Colon (tissue), 2 donors: ENCODE measurements at regions not wholly inside any gene's neighbourhood (a gene's known extent, or its start where the extent isn't known, plus 50 kb on each side); places are given as distances from the start of the nearest gene placed in this dataset.

ENCODE experiments used
- FAIRE-seq: peaks from 2 replicates; lab custom pipeline; 2012; peaks lifted over from hg19 to GRCh38; lab: Jason Lieb, UNC
- donor health status: control.
- donor health status: control.

- FAIRE-seq = no peak
Measured at GRCh38 chr19:32176591-32176990, 168.8 kb upstream of the ZNF507 start.

GRCh38 chr19:32177686-32178085 lies 167.7 kb upstream of the ZNF507 start:
- FAIRE-seq = no peak

- FAIRE-seq = no peak
Measured at GRCh38 chr19:32178401-32178800, 167.0 kb upstream of the ZNF507 start.

- FAIRE-seq = no peak
Measured at GRCh38 chr19:32178956-32179355, 166.5 kb upstream of the ZNF507 start.

- FAIRE-seq = no peak
Measured at GRCh38 chr19:32181216-32181920, 164.0 kb upstream of the ZNF507 start.

GRCh38 chr19:32186542-32187330 lies 158.7 kb upstream of the ZNF507 start:
- no peak for FAIRE-seq

- no peak for FAIRE-seq
Measured at GRCh38 chr19:32188921-32189320, 156.5 kb upstream of the ZNF507 start.

GRCh38 chr19:32189956-32190706 lies 155.3 kb upstream of the ZNF507 start:
- no peak for FAIRE-seq

- FAIRE-seq = no peak
Measured at GRCh38 chr19:32191921-32192320, 153.5 kb upstream of the ZNF507 start.

- FAIRE-seq = no peak
Measured at GRCh38 chr19:32195706-32196610, 149.5 kb upstream of the ZNF507 start.

GRCh38 chr19:32196690-32197420 lies 148.6 kb upstream of the ZNF507 start:
- FAIRE-seq = no peak

GRCh38 chr19:32197896-32198882 lies 147.2 kb upstream of the ZNF507 start:
- no peak for FAIRE-seq

GRCh38 chr19:32199501-32200040 lies 145.8 kb upstream of the ZNF507 start:
- no peak for FAIRE-seq

GRCh38 chr19:32200312-32201038 lies 144.9 kb upstream of the ZNF507 start:
- no peak for FAIRE-seq

GRCh38 chr19:32201211-32201610 lies 144.2 kb upstream of the ZNF507 start:
- no peak for FAIRE-seq

GRCh38 chr19:32201636-32202051 lies 143.8 kb upstream of the ZNF507 start:
- FAIRE-seq = no peak

- no peak for FAIRE-seq
Measured at GRCh38 chr19:32202244-32202643, 143.2 kb upstream of the ZNF507 start.

- no peak for FAIRE-seq
Measured at GRCh38 chr19:32203161-32203560, 142.2 kb upstream of the ZNF507 start.

- FAIRE-seq = no peak
Measured at GRCh38 chr19:32206065-32206464, 139.3 kb upstream of the ZNF507 start.
